ENCODE measurements at regions not wholly inside any gene's neighbourhood (a gene's known extent, or its start where the extent isn't known, plus 50 kb on each side); places are given as distances from the start of the nearest gene placed in this dataset.

DNA sequence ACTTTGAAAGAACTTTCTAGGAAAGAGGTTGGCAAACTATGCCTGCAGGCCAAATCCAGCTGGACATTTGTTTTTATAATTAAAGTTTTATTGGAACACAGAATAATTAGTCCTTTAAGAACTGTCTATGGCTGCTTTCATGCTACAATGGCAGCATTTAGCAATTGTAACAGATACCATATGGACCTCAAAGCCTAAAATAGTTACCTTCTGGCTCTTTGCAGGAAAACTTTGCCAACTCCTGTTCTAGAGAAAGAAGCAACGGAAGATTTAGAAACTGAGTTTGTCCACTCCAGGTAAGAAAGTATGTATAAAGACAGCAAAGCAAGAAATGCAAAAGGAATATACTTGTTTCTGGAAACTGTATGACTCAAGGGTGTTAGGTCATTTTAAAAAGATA lies 281.7 kb upstream of the TRPM3 start:
- H3K4me1 ChIP-seq: no peaks in the 10 kb centered on the region
- no peak overlapping the region for H3K27ac ChIP-seq
- TF ChIP-seq POLR2A (IDR thresholded peaks at IDR 0.05) (no peak), EP300 (IDR thresholded peaks at IDR 0.05) (no peak)
- TF ChIP-seq, protein P1, sequence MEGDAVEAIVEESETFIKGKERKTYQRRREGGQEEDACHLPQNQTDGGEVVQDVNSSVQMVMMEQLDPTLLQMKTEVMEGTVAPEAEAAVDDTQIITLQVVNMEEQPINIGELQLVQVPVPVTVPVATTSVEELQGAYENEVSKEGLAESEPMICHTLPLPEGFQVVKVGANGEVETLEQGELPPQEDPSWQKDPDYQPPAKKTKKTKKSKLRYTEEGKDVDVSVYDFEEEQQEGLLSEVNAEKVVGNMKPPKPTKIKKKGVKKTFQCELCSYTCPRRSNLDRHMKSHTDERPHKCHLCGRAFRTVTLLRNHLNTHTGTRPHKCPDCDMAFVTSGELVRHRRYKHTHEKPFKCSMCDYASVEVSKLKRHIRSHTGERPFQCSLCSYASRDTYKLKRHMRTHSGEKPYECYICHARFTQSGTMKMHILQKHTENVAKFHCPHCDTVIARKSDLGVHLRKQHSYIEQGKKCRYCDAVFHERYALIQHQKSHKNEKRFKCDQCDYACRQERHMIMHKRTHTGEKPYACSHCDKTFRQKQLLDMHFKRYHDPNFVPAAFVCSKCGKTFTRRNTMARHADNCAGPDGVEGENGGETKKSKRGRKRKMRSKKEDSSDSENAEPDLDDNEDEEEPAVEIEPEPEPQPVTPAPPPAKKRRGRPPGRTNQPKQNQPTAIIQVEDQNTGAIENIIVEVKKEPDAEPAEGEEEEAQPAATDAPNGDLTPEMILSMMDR (IDR thresholded peaks at IDR 0.05): no peak
- H3K27me3 ChIP-seq: no peaks in the 10 kb centered on the region
- H3K4me3 ChIP-seq: no peak overlapping the region
- H3K36me3 ChIP-seq: no peaks in the 10 kb centered on the region
- no peak for DNase-seq (ENCODE audit: low spot score in 2 of 2)
- 83 to 89% methylated on average over 1 of the region's 1 CpG for WGBS, 2 donors
- peaks cover 0 to 6% (median 0%) of the 10 kb centered on the region in 4 donors for H3K9me3 ChIP-seq

DNA sequence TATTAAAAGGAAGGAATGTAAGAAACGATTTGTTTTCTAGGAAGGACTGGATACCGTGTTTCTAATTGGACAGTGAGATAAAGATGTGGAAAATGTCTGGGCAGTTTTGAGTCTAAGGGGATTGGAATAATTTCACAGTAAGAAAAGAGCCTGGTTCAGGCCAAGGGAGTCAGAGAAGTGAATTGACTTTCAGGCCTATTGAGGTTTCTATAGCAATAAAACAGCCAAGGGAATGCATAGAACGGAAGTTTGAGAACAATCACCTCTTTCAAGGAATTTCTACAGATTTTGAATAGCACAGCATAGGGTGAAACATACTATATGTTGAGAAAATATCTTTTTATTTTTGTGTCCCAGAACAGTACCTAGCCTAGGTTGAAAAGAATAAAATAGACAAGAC lies 271.6 kb upstream of the TRPM3 start:
- Histone ChIP-seq H3K9me3 (no peaks in the 10 kb centered on the region), H3K36me3 (no peaks in the 10 kb centered on the region), H3K4me3 (no peak overlapping the region), H3K4me1 (no peaks in the 10 kb centered on the region), H3K27ac (no peak overlapping the region), H3K27me3 (no peaks in the 10 kb centered on the region)
- WGBS, 2 donors: 25 to 32% methylated on average over 3 of the region's 3 CpGs
- no peak for TF ChIP-seq POLR2A (IDR thresholded peaks at IDR 0.05)
- TF ChIP-seq EP300 (IDR thresholded peaks at IDR 0.05): no peak
- TF ChIP-seq, protein P1 (IDR thresholded peaks at IDR 0.05): no peak
- DNase-seq (ENCODE audit: low spot score in 2 of 2): no peak

DNA sequence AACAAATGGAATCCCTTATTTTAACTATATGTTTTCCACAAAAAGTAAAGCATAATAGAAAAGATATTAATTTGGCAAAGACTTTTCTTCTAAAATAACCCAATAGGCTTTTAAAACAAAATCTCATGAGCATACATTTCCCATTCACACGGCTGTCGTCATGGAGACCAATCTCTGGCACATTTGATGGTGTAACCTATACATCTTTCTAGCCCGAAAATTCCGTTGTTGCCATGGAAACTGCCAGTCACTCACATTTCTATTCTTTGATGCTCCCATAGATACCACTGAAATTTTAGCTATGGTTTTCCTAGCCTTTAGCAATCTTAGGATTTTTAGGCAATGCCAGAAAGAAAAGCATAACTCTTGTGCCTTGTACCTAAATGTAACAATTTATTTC lies 262.9 kb upstream of the TRPM3 start:
- H3K4me1 ChIP-seq: no peaks in the 10 kb centered on the region
- no peaks in the 10 kb centered on the region for H3K27me3 ChIP-seq
- H3K4me3 ChIP-seq: no peak overlapping the region
- no peaks in the 10 kb centered on the region for H3K9me3 ChIP-seq
- H3K27ac ChIP-seq: no peak overlapping the region
- WGBS, 2 donors: 71 to 81% methylated on average over 4 of the region's 4 CpGs
- H3K36me3 ChIP-seq: no peaks in the 10 kb centered on the region
- no peak for DNase-seq (ENCODE audit: low spot score in 2 of 2)
- TF ChIP-seq POLR2A (IDR thresholded peaks at IDR 0.05) (no peak), EP300 (IDR thresholded peaks at IDR 0.05) (no peak)
- TF ChIP-seq, protein P1 (IDR thresholded peaks at IDR 0.05): no peak

DNA sequence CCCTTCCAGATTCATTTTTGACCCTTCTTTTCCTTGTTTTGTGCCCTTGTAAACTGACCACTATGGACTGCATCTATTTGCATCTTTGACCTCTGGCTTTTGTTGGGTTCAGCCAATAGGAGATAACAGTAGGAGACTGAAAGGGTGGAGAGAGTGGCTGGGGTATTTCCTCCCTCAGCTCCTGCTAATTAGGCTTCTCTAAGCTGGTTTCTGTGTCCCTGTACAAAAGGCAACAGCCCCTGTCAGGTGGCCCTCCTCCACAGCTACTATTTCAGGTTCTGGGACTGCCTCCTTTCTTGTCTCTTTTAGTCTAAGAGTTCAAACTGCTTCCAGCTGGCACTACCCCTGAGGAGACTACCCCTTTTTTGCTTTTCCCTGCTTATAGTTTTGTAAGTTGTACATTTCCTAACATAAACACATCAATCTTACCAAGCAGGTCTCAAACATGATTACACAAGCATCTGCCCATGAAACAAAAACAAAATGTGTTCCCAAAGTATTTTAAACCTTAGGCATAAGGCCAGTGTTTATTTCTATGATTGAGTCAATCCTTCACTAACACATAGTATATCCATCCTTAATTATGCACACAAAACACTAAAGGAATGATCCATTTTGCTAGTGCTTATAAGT lies 262.0 kb upstream of the TRPM3 start:
- H3K27ac ChIP-seq: no peak overlapping the region
- no peaks in the 10 kb centered on the region for H3K36me3 ChIP-seq
- TF ChIP-seq, protein P1 (IDR thresholded peaks at IDR 0.05): no peak
- TF ChIP-seq EP300 (IDR thresholded peaks at IDR 0.05) (no peak), POLR2A (IDR thresholded peaks at IDR 0.05) (no peak)
- H3K27me3 ChIP-seq: no peaks in the 10 kb centered on the region
- no peaks in the 10 kb centered on the region for H3K9me3 ChIP-seq
- DNase-seq (ENCODE audit: low spot score in 2 of 2): no peak
- H3K4me3 ChIP-seq: no peak overlapping the region
- no peaks in the 10 kb centered on the region for H3K4me1 ChIP-seq

DNA sequence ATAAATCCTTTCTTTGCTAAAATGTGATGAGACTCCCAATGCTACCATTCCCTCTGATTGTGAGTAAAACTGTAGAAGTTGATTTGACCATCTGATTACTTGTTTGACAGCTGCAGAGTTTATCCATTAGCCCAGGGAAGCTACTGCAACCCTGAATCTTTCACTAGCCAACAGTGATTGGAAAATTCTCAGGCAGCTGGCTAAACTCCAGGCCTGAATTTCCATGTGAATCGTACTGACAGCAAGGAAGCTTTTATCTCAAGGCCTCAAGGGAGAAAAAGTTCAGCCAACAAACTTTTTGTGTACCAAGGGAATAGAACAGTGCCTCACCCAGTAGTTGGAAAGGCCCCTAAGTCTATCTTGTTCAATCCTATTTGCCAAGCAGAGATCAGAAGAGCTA lies 246.7 kb upstream of the TRPM3 start:
- H3K9me3 ChIP-seq: no peaks in the 10 kb centered on the region
- TF ChIP-seq EP300 (IDR thresholded peaks at IDR 0.05) (no peak), POLR2A (IDR thresholded peaks at IDR 0.05) (no peak)
- TF ChIP-seq, protein P1 (IDR thresholded peaks at IDR 0.05): no peak
- no peaks in the 10 kb centered on the region for H3K27me3 ChIP-seq
- 13 to 20% methylated on average over 1 of the region's 1 CpG for WGBS, 2 donors
- no peak overlapping the region for H3K4me3 ChIP-seq
- H3K4me1 ChIP-seq: no peaks in the 10 kb centered on the region
- DNase-seq (ENCODE audit: low spot score in 2 of 2): no peak
- H3K27ac ChIP-seq: no peak overlapping the region
- no peaks in the 10 kb centered on the region for H3K36me3 ChIP-seq

Measured in tibial nerve (tissue), 4 donors.